AG10803 (cell line): ENCODE measurements at regions not wholly inside any gene's neighbourhood (a gene's known extent, or its start where the extent isn't known, plus 50 kb on each side); places are given as distances from the start of the nearest gene placed in this dataset.

ENCODE experiments used
- DNase-seq: peaks from one replicate; pipeline ENCODE4 v3.0.0; 2010; ENCODE audit warnings: low read depth
- H3K4me3 ChIP-seq: 2 replicates; pipeline ENCODE4 v1.5.1; 2011; ENCODE audit warnings: mild to moderate bottlenecking, low read length, control low read depth
- CTCF ChIP-seq: conservative IDR thresholded peaks from 2 replicates; pipeline ENCODE4 v1.5.1; 2011; ENCODE audit warnings: mild to moderate bottlenecking, low read length, control low read depth, inconsistent platforms

DNA sequence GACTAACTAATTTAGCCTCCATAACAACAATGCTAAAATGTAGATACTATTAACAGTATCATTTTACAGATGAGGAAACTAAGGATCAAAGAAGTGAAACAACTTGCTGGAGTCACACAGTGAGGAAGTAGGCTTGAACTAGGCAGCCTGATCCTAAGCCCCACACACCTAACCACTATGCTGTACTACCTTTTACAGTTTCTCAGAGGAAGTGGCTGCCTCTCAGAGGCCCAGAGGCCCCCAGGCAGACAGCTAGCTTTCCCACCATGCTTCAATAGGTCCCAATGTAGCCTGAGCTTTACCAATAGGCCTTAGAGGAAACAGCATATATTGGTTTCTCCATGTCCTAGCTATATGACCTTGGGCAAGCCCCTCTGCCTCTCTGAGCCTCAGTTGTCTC is 69.4 kb upstream of the PJA1 start:
- TF ChIP-seq CTCF = no peak
- DNase-seq = no peak
- H3K4me3 ChIP-seq = no peak overlapping the region

- no peak for DNase-seq
- TF ChIP-seq CTCF = no peak
- no peak overlapping the region for H3K4me3 ChIP-seq
These were observed 67.7 kb upstream of the PJA1 start for GRCh38 chrX:69232945-69233344.

GRCh38 chrX:69231903-69232302 is 66.7 kb upstream of the PJA1 start:
- TF ChIP-seq CTCF = no peak
- no peak overlapping the region for H3K4me3 ChIP-seq
- no peak for DNase-seq

DNA sequence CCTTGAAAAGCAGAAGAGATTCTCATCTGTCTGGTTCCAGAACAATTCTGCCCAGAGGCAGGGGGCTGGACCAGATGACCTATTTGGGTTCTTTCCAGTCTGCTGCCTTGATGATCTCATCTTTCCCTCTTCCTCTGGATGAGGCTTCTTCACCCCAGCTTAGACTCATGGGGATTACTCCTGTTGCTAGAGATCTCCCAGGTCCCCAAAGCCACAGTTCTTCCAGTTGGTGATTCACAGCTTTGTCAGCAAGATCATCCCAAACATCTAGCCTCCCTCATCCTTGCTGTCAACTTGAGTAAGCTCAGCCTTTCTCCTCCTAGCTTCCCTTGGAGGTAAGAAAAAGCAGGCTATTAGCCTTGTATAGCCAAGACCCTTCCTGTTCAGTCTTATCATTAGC is 64.2 kb upstream of the PJA1 start:
- TF ChIP-seq CTCF = no peak
- DNase-seq = peak; percentile 69
- no peak overlapping the region for H3K4me3 ChIP-seq

GRCh38 chrX:69228732-69229131 is 63.5 kb upstream of the PJA1 start:
- DNase-seq = no peak
- H3K4me3 ChIP-seq = no peak overlapping the region
- TF ChIP-seq CTCF = no peak

- no peak for DNase-seq
- H3K4me3 ChIP-seq = no peak overlapping the region
- TF ChIP-seq CTCF = no peak
These were observed 61.4 kb upstream of the PJA1 start for GRCh38 chrX:69226459-69227158.
